BJ (cell line): ENCODE measurements at regions not wholly inside any gene's neighbourhood (a gene's known extent, or its start where the extent isn't known, plus 50 kb on each side); places are given as distances from the start of the nearest gene placed in this dataset.
"Not testable (repeated sequence)": the region's sequence is repeated elsewhere in the genome, so short reads cannot be mapped to it uniquely, and the experiment has no call there.

Experiments
- CTCF ChIA-PET: fragments of 350-600 bp; formaldehyde crosslinking; extraction: SDS; loops from one replicate; lab custom pipeline; 2021; ENCODE audit warnings: antibody characterized with exemption, inconsistent platforms; lab: Yijun Ruan, JAX
- POLR2A ChIA-PET: fragments of 300-600 bp; sonication (Branson Sonifier 250); formaldehyde crosslinking; extraction: SDS; loops from one replicate; lab custom pipeline; 2021; ENCODE audit warnings: antibody characterized with exemption; lab: Charles Lee
- DNase-seq: peaks from one replicate; pipeline ENCODE4 v3.0.0-alpha.2; 2011; ENCODE audit warnings: low read depth
- H3K27me3 ChIP-seq: 2 replicates; pipeline ENCODE4 v1.6.0; 2011; ENCODE audit warnings: low read length; ENCODE audit not compliant: control insufficient read depth, insufficient read depth
- H3K36me3 ChIP-seq: 2 replicates; pipeline ENCODE4 v1.5.1; 2011; ENCODE audit warnings: low read length; ENCODE audit not compliant: control insufficient read depth, insufficient read depth
- H3K4me3 ChIP-seq: 2 replicates; pipeline ENCODE4 v1.5.1; 2011; ENCODE audit warnings: low read depth, mild to moderate bottlenecking, control low read depth, low read length
- TF ChIP-seq, protein P1 (sequence below): IDR thresholded peaks from 2 replicates; pipeline ENCODE4 v1.5.1; 2011; ENCODE audit warnings: low read depth, mild to moderate bottlenecking, control low read depth, inconsistent platforms, low read length, moderate library complexity; ENCODE audit not compliant: insufficient read depth

DNA sequence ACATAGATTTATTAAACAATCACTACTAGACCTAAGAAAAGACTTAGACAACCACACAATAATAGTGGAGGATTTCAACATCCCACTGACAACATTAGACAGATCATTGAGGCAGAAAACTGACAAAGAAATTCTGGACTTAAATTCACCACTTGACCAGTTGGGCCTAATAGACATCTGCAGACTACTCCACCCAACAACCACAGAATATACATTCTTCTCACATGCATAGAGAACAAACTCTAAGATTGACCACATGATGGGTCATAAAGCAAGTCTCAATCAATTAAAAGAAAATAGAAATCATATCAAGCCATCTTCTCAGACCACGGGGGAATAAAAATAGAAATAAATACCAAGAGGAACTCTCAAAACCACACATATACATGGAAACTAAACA lies 136.7 kb upstream of the ARG1 start:
- no peak overlapping the region for H3K4me3 ChIP-seq
- no peaks in the 10 kb centered on the region for H3K36me3 ChIP-seq
- TF ChIP-seq, protein P1, sequence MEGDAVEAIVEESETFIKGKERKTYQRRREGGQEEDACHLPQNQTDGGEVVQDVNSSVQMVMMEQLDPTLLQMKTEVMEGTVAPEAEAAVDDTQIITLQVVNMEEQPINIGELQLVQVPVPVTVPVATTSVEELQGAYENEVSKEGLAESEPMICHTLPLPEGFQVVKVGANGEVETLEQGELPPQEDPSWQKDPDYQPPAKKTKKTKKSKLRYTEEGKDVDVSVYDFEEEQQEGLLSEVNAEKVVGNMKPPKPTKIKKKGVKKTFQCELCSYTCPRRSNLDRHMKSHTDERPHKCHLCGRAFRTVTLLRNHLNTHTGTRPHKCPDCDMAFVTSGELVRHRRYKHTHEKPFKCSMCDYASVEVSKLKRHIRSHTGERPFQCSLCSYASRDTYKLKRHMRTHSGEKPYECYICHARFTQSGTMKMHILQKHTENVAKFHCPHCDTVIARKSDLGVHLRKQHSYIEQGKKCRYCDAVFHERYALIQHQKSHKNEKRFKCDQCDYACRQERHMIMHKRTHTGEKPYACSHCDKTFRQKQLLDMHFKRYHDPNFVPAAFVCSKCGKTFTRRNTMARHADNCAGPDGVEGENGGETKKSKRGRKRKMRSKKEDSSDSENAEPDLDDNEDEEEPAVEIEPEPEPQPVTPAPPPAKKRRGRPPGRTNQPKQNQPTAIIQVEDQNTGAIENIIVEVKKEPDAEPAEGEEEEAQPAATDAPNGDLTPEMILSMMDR: no peak
- no peak for DNase-seq
- no peaks in the 10 kb centered on the region for H3K27me3 ChIP-seq
- ChIA-PET POLR2A (no interaction called here), CTCF (no interaction called here)

DNA sequence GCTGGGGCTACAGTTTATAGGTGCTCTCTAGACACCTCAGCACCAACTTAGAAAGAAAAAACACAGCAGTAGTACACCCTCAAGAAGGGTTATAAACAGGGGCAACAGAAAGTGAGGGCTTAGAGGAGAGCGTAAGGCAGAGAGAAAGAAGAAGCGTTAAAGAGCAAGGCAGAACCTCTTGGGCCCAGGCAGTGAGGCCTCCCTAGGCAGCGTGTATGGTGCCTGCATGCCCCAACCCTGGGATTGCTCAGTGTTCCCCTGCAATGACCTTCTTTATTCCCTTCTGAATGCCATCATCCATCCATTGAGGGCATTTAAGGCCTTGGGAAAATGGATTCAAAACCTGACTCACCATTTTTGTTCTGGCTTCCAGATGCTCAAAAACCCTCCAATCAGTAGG lies 130.0 kb upstream of the ARG1 start:
- ChIA-PET POLR2A (no interaction called here), CTCF (no interaction called here)
- H3K36me3 ChIP-seq: no peaks in the 10 kb centered on the region
- no peak for DNase-seq
- TF ChIP-seq, protein P1: no peak
- no peak overlapping the region for H3K4me3 ChIP-seq
- no peaks in the 10 kb centered on the region for H3K27me3 ChIP-seq

DNA sequence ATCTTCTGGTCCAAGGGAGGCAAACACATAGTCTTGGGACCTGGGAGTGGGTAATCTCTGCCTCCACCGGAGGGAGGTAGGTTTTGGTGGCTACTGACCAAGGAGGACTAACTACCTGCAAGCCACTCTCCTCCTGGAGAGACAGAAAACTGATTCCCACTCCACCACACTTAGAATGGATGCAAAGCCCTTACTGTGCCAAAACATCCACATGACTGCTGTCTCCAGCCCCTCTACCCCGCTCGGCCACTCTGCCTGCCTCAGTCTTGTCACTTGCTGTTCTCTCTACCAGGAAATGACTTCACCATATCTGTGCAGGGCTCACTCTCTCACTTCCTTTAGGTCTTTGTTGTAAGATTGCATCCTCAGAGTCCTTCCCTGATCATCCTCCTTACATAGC lies 129.5 kb upstream of the ARG1 start:
- POLR2A ChIA-PET: no interaction called here
- Histone ChIP-seq H3K27me3 (no peaks in the 10 kb centered on the region), H3K4me3 (no peak overlapping the region), H3K36me3 (no peaks in the 10 kb centered on the region)
- DNase-seq: no peak
- TF ChIP-seq, protein P1: no peak
- CTCF ChIA-PET: no interaction called here

DNA sequence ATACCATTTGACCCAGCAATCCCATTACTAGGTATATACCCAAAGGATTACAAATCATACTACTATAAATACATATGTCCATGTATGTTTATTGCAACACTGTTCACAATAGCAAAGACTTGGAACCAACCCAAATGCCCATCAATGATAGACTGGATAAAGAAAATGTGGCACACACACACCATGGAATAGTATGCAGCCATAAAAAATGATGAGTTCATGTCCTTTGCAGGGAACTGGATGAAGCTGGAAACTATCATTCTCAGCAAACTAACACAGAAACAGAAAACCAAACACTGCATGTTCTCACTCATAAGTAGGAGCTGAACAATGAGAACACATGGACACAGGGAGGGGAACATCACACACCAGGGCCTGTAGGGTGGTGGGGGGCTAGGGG lies 127.7 kb upstream of the ARG1 start:
- H3K4me3 ChIP-seq, DNase-seq, H3K27me3 ChIP-seq, H3K36me3 ChIP-seq, POLR2A ChIA-PET, CTCF ChIA-PET: not testable (repeated sequence)

DNA sequence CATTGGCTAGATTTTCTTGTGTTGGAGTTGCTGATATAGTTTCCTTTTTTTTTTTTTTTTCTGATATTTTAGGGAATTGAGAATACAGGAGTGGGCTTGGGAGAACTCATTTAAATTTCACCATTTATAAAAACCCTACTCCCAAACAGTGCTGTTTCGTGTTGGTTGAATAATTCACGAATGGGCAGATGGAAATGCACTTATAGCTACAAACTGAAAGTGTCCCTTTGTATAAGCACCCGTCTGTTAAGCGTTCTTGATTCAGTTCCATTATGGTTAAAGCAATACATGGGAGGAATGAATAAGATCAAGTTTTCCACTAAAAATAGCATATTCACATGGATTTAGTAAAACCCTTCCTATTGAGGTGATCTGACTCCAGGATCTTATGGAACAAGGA lies 122.2 kb upstream of the ARG1 start:
- H3K36me3 ChIP-seq: no peaks in the 10 kb centered on the region
- ChIA-PET POLR2A (no interaction called here), CTCF (no interaction called here)

More for the DNA sequence above, 122.2 kb upstream of the ARG1 start:
- no peak for DNase-seq
- TF ChIP-seq, protein P1: no peak
- H3K27me3 ChIP-seq: no peaks in the 10 kb centered on the region
- H3K4me3 ChIP-seq: no peak overlapping the region
